Lung (tissue), 11 donors: ENCODE measurements at regions not wholly inside any gene's neighbourhood (a gene's known extent, or its start where the extent isn't known, plus 50 kb on each side); places are given as distances from the start of the nearest gene placed in this dataset.
"Not testable (repeated sequence)": the region's sequence is repeated elsewhere in the genome, so short reads cannot be mapped to it uniquely, and the experiment has no call there.

ENCODE experiments used
- ATAC-seq: fragments of 200-7000 bp; cut with Tn5 transposase; one replicate; pipeline ENCODE4 v1.9.1; 2020; ENCODE audit warnings: moderate number of reproducible peaks; ENCODE audit not compliant: insufficient read depth, low FRiP score
- DNase-seq, 3 donors: peaks; one replicate each; pipeline ENCODE4 v3.0.0-alpha.2; 2013 to 2017
- H3K27ac ChIP-seq, 2 donors: one replicate each; pipeline ENCODE4 v1.5.1; 2013; ENCODE audit warnings: mild to moderate bottlenecking in 2 of 2, moderate library complexity in 2 of 2, control low read depth in 1 of 2, inconsistent platforms in 1 of 2, low read depth in 1 of 2, low read length in 1 of 2
- H3K27me3 ChIP-seq, 3 donors: one replicate each; pipeline ENCODE4 v1.5.1; 2013; ENCODE audit warnings: low read length in 2 of 3; ENCODE audit not compliant: control insufficient read depth in 3 of 3, insufficient read depth in 3 of 3
- H3K36me3 ChIP-seq, 4 donors: one replicate each; pipeline ENCODE4 v1.5.1; 2013; ENCODE audit warnings: low read length in 4 of 4, mild to moderate bottlenecking in 1 of 4, moderate library complexity in 1 of 4; ENCODE audit not compliant: control insufficient read depth in 4 of 4, insufficient read depth in 4 of 4
- H3K4me1 ChIP-seq, 5 donors: one replicate each; pipeline ENCODE4 v1.5.1; 2013; ENCODE audit warnings: low read length in 5 of 5, mild to moderate bottlenecking in 2 of 5, moderate library complexity in 1 of 5; ENCODE audit not compliant: control insufficient read depth in 5 of 5, insufficient read depth in 5 of 5
- H3K4me3 ChIP-seq: one replicate; pipeline ENCODE4 v1.5.1; 2013; ENCODE audit warnings: mild to moderate bottlenecking, control low read depth, moderate library complexity
- H3K9ac ChIP-seq, 2 donors: one replicate each; pipeline ENCODE4 v1.5.1; 2013; ENCODE audit warnings: low read length in 2 of 2, control low read depth in 1 of 2; ENCODE audit not compliant: insufficient read depth in 1 of 2
- H3K9me3 ChIP-seq, 4 donors: one replicate each; pipeline ENCODE4 v1.5.1; 2013; ENCODE audit warnings: low read length in 3 of 4, mild to moderate bottlenecking in 1 of 4, moderate library complexity in 1 of 4; ENCODE audit not compliant: control insufficient read depth in 4 of 4, insufficient read depth in 3 of 4
- WGBS, 2 donors: extraction: QIAGEN DNeasy Blood & Tissue Kit; methylation state at CpG; one replicate each; pipeline ENCODE4 v1.1.7; 2013; 5-methylcytosine and 5-hydroxymethylcytosine counted together
- TF ChIP-seq, protein P1 (sequence below): IDR thresholded peaks from 2 replicates; pipeline ENCODE4 v1.5.1; 2012; ENCODE audit warnings: mild to moderate bottlenecking; ENCODE audit errors: control extremely low read depth, extremely low read depth
- donor health status: control.
- donor health status: control.
- donor health status: Bipolar disorder and iron deficiency.
- donor health status: healthy.
- donor health status: DM: yes; HTN: yes; CAD: no.

DNA sequence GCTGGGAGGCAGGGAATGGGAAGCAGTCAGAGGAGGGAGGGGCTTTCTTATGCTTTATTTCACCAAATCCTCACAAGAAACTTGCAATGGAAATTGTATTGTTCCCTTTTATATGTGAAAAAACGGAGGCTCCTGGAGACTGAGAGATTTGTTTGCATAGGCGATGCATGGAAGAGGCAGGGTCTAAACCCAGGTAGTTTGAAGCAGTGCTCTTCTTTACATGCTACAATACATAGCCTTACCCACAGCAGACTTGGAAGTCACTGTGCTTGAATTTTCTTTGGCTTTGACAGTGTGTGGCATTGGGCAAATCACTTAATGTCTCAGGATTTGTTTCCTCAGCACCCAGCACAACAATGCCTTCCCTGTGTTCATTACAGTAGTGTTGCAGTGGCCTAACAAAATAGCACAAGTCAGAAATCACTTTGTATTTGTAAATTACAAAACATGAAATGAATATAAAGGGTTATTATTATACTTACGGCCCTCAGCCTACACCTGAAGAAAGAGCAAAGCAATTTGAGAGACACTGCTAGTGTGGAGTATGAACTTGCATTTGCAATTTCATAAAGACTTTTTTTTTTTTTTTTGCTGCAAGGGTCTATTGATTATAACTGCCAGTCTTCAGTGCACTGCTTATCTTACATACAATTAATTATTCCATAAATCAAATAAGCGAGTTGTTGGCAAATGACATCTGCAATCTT is 646.4 kb upstream of the KCNMB2 start:
- H3K9ac ChIP-seq: no peak overlapping the region
- no peak for DNase-seq
- H3K36me3 ChIP-seq: no peaks in the 10 kb centered on the region
- 92 to 95% methylated on average over 4 of the region's 4 CpGs for whole genome bisulfite sequencing, 2 donors
- H3K27me3 ChIP-seq: no peaks in the 10 kb centered on the region
- no peaks in the 10 kb centered on the region for H3K9me3 ChIP-seq
- H3K4me1 ChIP-seq: peaks cover 0 to 5% (median 0%) of the 10 kb centered on the region in 5 donors
- no peak overlapping the region for H3K27ac ChIP-seq
- TF ChIP-seq, protein P1, sequence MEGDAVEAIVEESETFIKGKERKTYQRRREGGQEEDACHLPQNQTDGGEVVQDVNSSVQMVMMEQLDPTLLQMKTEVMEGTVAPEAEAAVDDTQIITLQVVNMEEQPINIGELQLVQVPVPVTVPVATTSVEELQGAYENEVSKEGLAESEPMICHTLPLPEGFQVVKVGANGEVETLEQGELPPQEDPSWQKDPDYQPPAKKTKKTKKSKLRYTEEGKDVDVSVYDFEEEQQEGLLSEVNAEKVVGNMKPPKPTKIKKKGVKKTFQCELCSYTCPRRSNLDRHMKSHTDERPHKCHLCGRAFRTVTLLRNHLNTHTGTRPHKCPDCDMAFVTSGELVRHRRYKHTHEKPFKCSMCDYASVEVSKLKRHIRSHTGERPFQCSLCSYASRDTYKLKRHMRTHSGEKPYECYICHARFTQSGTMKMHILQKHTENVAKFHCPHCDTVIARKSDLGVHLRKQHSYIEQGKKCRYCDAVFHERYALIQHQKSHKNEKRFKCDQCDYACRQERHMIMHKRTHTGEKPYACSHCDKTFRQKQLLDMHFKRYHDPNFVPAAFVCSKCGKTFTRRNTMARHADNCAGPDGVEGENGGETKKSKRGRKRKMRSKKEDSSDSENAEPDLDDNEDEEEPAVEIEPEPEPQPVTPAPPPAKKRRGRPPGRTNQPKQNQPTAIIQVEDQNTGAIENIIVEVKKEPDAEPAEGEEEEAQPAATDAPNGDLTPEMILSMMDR: no peak
- no peak for ATAC-seq
- no peak overlapping the region for H3K4me3 ChIP-seq

DNA sequence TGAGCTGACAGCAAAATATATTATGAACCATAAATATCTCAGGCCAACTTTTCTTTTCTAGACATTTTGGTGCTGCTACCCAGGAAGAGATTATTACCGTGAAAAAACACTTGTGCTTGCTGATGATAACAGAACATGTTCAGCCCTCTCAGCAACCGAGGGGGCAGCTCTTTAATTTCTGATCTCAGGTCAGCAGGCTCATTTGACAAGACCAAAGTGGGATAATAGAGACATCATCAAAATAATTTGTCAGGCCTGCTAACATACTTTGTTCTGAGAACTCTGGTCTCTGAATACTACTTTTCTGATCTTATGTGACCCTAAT is 645.9 kb upstream of the KCNMB2 start:
- peaks cover 0 to 5% (median 0%) of the 10 kb centered on the region in 5 donors for H3K4me1 ChIP-seq
- no peak overlapping the region for H3K9ac ChIP-seq
- H3K4me3 ChIP-seq: no peak overlapping the region
- ATAC-seq (no peak), DNase-seq (no peak)
- no peaks in the 10 kb centered on the region for H3K36me3 ChIP-seq
- H3K27me3 ChIP-seq: no peaks in the 10 kb centered on the region
- WGBS, 2 donors: 54 to 56% methylated on average over 2 of the region's 2 CpGs
- H3K9me3 ChIP-seq: no peaks in the 10 kb centered on the region
- TF ChIP-seq, protein P1: no peak
- no peak overlapping the region for H3K27ac ChIP-seq

DNA sequence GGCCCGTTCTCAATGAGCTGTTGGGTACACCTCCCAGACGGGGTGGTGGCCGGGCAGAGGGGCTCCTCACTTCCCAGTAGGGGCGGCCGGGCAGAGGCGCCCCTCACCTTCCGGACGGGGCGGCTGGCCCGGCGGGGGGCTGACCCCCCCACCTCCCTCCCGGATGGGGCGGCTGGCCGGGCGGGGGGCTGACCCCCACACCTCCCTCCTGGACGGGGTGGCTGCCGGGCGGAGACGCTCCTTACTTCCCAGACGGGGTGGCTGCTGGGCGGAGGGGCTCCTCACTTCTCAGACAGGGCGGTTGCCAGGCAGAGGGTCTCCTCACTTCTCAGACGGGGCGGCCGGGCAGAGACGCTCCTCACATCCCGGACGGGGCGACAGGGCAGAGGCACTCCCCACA is 644.7 kb upstream of the KCNMB2 start:
- H3K36me3 ChIP-seq, DNase-seq: not testable (repeated sequence)
- 97 to 98% methylated on average over 18 to 24 of the region's 29 CpGs for WGBS, 2 donors

DNA sequence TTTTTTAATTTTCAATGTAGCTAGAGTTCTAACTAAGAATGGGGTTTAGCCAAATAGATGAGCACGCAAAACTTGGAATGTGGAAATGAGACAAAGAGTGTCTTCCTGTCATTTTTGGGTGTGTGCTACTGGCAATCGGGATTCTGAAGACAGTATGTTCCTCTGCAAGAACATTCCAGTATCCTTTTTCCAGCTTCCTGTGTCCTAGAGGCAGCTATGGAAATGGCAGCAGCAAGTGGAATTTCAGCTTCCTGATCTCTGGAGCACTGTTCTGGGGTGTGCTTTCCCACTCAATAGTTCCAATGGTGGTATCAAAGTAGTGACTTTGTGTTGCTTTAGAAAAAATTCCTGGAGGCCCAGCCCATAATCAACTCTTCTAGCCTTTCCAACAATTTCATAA is 642.9 kb upstream of the KCNMB2 start:
- H3K9me3 ChIP-seq: peaks cover 0 to 10% (median 4%) of the 10 kb centered on the region in 4 donors
- H3K4me3 ChIP-seq: no peak overlapping the region
- WGBS, 2 donors: 57 to 74% methylated on average over 2 of the region's 2 CpGs
- H3K9ac ChIP-seq: no peak overlapping the region
- ATAC-seq (no peak), DNase-seq (no peak)
- H3K27me3 ChIP-seq: no peaks in the 10 kb centered on the region
- no peak overlapping the region for H3K27ac ChIP-seq
- H3K4me1 ChIP-seq: peaks cover 0 to 5% (median 0%) of the 10 kb centered on the region in 5 donors
- TF ChIP-seq, protein P1: no peak
- no peaks in the 10 kb centered on the region for H3K36me3 ChIP-seq

More for the DNA sequence above, 644.7 kb upstream of the KCNMB2 start:
- not testable (repeated sequence) for H3K4me1 ChIP-seq, H3K9ac ChIP-seq, H3K4me3 ChIP-seq, H3K27me3 ChIP-seq, H3K9me3 ChIP-seq, H3K27ac ChIP-seq, ATAC-seq
